Neural crest cell (in vitro differentiated cells): ENCODE measurements at regions not wholly inside any gene's neighbourhood (a gene's known extent, or its start where the extent isn't known, plus 50 kb on each side); places are given as distances from the start of the nearest gene placed in this dataset.
"Not testable (repeated sequence)": the region's sequence is repeated elsewhere in the genome, so short reads cannot be mapped to it uniquely, and the experiment has no call there.

Experiments
- DNase-seq: peaks from one replicate; pipeline ENCODE4 v3.0.0; 2021; ENCODE audit warnings: low read depth, mixed read lengths, low spot score
- H3K27ac Mint-ChIP-seq: one replicate; pipeline ENCODE4 v1.8.0; 2021; ENCODE audit warnings: mild to moderate bottlenecking, mixed read lengths; ENCODE audit not compliant: unreplicated experiment
- H3K27me3 Mint-ChIP-seq: 2 replicates; pipeline ENCODE4 v1.8.0; 2021; ENCODE audit warnings: low read depth, mild to moderate bottlenecking, mixed read lengths
- H3K36me3 Mint-ChIP-seq: 2 replicates; pipeline ENCODE4 v1.8.0; 2021; ENCODE audit warnings: low read depth, mild to moderate bottlenecking, mixed read lengths
- H3K4me1 Mint-ChIP-seq: 2 replicates; pipeline ENCODE4 v1.8.0; 2021; ENCODE audit warnings: mixed read lengths
- H3K4me3 Mint-ChIP-seq: one replicate; pipeline ENCODE4 v1.8.0; 2021; ENCODE audit warnings: mild to moderate bottlenecking, mixed read lengths
- H3K9me3 Mint-ChIP-seq: 2 replicates; pipeline ENCODE4 v1.8.0; 2021; ENCODE audit warnings: mixed read lengths
- CTCF ChIP-seq: fragments of 200-600 bp; sonication (generic); conservative IDR thresholded peaks from 2 replicates; pipeline ENCODE4 v1.5.0; 2021; ENCODE audit warnings: antibody characterized with exemption, mild to moderate bottlenecking

GRCh38 chr5:1648806-1649205 lies 125.0 kb upstream of the LPCAT1 start:
- H3K9me3 Mint-ChIP-seq, result no peaks in the 10 kb centered on the region
- TF ChIP-seq CTCF, result no peak
- DNase-seq, result no peak
- H3K36me3 Mint-ChIP-seq, result no peaks in the 10 kb centered on the region
- no peak overlapping the region for H3K27ac Mint-ChIP-seq
- no peak overlapping the region for H3K4me3 Mint-ChIP-seq
- peaks cover 77% of the 10 kb centered on the region for H3K27me3 Mint-ChIP-seq
- no peaks in the 10 kb centered on the region for H3K4me1 Mint-ChIP-seq

GRCh38 chr5:1647580-1647979 lies 123.8 kb upstream of the LPCAT1 start:
- Mint-ChIP-seq H3K4me3 (no peak overlapping the region), H3K27ac (no peak overlapping the region), H3K9me3 (no peaks in the 10 kb centered on the region), H3K4me1 (no peaks in the 10 kb centered on the region), H3K27me3 (peaks cover 77% of the 10 kb centered on the region), H3K36me3 (no peaks in the 10 kb centered on the region)
- no peak for DNase-seq
- no peak for TF ChIP-seq CTCF

GRCh38 chr5:1644810-1645571 lies 121.2 kb upstream of the LPCAT1 start:
- peak; percentile 87 for TF ChIP-seq CTCF
- H3K4me1 Mint-ChIP-seq, result peaks cover 11% of the 10 kb centered on the region
- H3K27me3 Mint-ChIP-seq, result peaks cover 71% of the 10 kb centered on the region

GRCh38 chr5:1644393-1644809 lies 120.6 kb upstream of the LPCAT1 start:
- H3K36me3 Mint-ChIP-seq, H3K27ac Mint-ChIP-seq, DNase-seq, H3K9me3 Mint-ChIP-seq, H3K4me3 Mint-ChIP-seq: not testable (repeated sequence)
- Mint-ChIP-seq H3K4me1 (peaks cover 11% of the 10 kb centered on the region), H3K27me3 (peaks cover 68% of the 10 kb centered on the region)

More at GRCh38 chr5:1644810-1645571, 121.2 kb upstream of the LPCAT1 start:
- H3K36me3 Mint-ChIP-seq, result no peaks in the 10 kb centered on the region
- H3K4me3 Mint-ChIP-seq, result no peak overlapping the region
- DNase-seq, result peak; percentile 84
- H3K27ac Mint-ChIP-seq, result no peak overlapping the region
- no peaks in the 10 kb centered on the region for H3K9me3 Mint-ChIP-seq

- Mint-ChIP-seq H3K9me3 (no peaks in the 10 kb centered on the region), H3K27ac (no peak overlapping the region), H3K36me3 (no peaks in the 10 kb centered on the region), H3K27me3 (peaks cover 63% of the 10 kb centered on the region), H3K4me1 (peaks cover 11% of the 10 kb centered on the region), H3K4me3 (no peak overlapping the region)
- no peak for DNase-seq
- TF ChIP-seq CTCF, result no peak
Observed at GRCh38 chr5:1643651-1644392, 120.1 kb upstream of the LPCAT1 start.

- no peak for DNase-seq
Observed at GRCh38 chr5:1642621-1643061, 118.9 kb upstream of the LPCAT1 start.

More at GRCh38 chr5:1642621-1643061, 118.9 kb upstream of the LPCAT1 start:
- H3K27ac Mint-ChIP-seq, result no peak overlapping the region
- peaks cover 53% of the 10 kb centered on the region for H3K27me3 Mint-ChIP-seq
- H3K9me3 Mint-ChIP-seq, result no peaks in the 10 kb centered on the region
- H3K4me3 Mint-ChIP-seq, result no peak overlapping the region
- no peak for TF ChIP-seq CTCF
- H3K36me3 Mint-ChIP-seq, result no peaks in the 10 kb centered on the region
- H3K4me1 Mint-ChIP-seq, result peaks cover 11% of the 10 kb centered on the region
